ENCODE measurements at regions not wholly inside any gene's neighbourhood (a gene's known extent, or its start where the extent isn't known, plus 50 kb on each side); places are given as distances from the start of the nearest gene placed in this dataset.
"Not testable (repeated sequence)": the region's sequence is repeated elsewhere in the genome, so short reads cannot be mapped to it uniquely, and the experiment has no call there.

DNA sequence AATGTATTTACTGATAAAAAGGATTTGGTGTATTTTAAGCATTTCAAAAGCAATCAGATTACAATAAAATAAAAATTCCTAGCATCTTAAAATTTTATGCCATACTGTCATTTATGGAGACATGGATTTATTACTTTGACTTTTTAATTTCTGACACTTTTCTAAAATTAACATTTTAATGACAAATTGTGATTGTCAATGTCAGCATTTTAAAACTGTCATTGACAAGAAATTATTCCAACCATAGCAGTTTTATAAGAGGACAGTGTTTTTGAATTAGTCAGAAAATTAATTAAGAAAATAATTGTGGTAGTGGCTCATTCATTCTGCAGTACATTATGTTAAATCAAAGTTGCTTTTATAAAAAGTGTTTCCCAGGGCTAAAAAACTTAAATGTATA is 1954.4 kb downstream of the ARAP2 start:
- no peak overlapping the region for H3K9ac ChIP-seq (ENCODE audit: low read depth, low read length)
- H3K4me3 ChIP-seq (ENCODE audit: low read depth, low read length), result no peak overlapping the region
- H3K4me1 ChIP-seq (ENCODE audit: control insufficient read depth, insufficient read depth, low read length), result no peaks in the 10 kb centered on the region
- no peaks in the 10 kb centered on the region for H3K36me3 ChIP-seq (ENCODE audit: control insufficient read depth, insufficient read depth, low read length)
- H3K9me3 ChIP-seq (ENCODE audit: control insufficient read depth, insufficient read depth, low read length), result no peaks in the 10 kb centered on the region
- no peaks in the 10 kb centered on the region for H3K27me3 ChIP-seq (ENCODE audit: control insufficient read depth, insufficient read depth, low read length)

GRCh38 chr4:34293459-34293858 is 1950.9 kb downstream of the ARAP2 start:
- Histone ChIP-seq H3K27me3 (ENCODE audit: control insufficient read depth, insufficient read depth, low read length) (no peaks in the 10 kb centered on the region), H3K4me1 (ENCODE audit: control insufficient read depth, insufficient read depth, low read length) (no peaks in the 10 kb centered on the region), H3K36me3 (ENCODE audit: control insufficient read depth, insufficient read depth, low read length) (no peaks in the 10 kb centered on the region), H3K4me3 (ENCODE audit: low read depth, low read length) (no peak overlapping the region), H3K9me3 (ENCODE audit: control insufficient read depth, insufficient read depth, low read length) (no peaks in the 10 kb centered on the region), H3K9ac (ENCODE audit: low read depth, low read length) (no peak overlapping the region)

DNA sequence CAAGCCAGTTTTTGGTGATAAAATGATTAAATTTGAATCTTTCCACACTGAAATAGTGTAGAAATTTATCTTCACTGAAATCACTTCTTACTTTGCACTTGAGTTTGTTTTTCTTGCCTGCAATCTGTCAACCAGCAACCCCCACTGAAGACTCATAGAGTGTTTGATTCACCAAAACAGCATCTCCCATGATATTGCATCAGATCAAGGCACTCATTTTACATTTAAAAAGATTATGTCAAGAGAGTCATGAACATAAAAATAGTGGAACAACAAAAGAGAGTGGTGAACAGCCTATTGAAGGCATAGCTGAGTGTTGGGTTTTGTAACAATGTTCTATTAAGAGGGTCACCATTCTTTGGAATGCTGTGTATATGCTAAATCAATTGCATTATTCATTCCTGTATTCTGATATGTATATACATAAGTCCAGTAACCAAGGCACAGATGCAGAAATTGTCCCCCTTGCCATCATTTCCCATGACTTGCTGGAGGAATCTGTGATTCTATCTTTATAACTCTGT is 1934.9 kb downstream of the ARAP2 start:
- peaks cover 9% of the 10 kb centered on the region for H3K4me1 ChIP-seq (ENCODE audit: control insufficient read depth, insufficient read depth, low read length)
- no peaks in the 10 kb centered on the region for H3K9me3 ChIP-seq (ENCODE audit: control insufficient read depth, insufficient read depth, low read length)
- H3K4me3 ChIP-seq (ENCODE audit: low read depth, low read length), result no peak overlapping the region
- no peaks in the 10 kb centered on the region for H3K27me3 ChIP-seq (ENCODE audit: control insufficient read depth, insufficient read depth, low read length)
- H3K9ac ChIP-seq (ENCODE audit: low read depth, low read length), result no peak overlapping the region
- H3K36me3 ChIP-seq (ENCODE audit: control insufficient read depth, insufficient read depth, low read length), result no peaks in the 10 kb centered on the region

GRCh38 chr4:34318773-34319172 is 1925.5 kb downstream of the ARAP2 start:
- H3K27me3 ChIP-seq (ENCODE audit: control insufficient read depth, insufficient read depth, low read length), result no peaks in the 10 kb centered on the region
- no peaks in the 10 kb centered on the region for H3K9me3 ChIP-seq (ENCODE audit: control insufficient read depth, insufficient read depth, low read length)
- H3K4me1 ChIP-seq (ENCODE audit: control insufficient read depth, insufficient read depth, low read length), result no peaks in the 10 kb centered on the region
- H3K36me3 ChIP-seq (ENCODE audit: control insufficient read depth, insufficient read depth, low read length), result no peaks in the 10 kb centered on the region
- no peak overlapping the region for H3K9ac ChIP-seq (ENCODE audit: low read depth, low read length)
- no peak overlapping the region for H3K4me3 ChIP-seq (ENCODE audit: low read depth, low read length)

DNA sequence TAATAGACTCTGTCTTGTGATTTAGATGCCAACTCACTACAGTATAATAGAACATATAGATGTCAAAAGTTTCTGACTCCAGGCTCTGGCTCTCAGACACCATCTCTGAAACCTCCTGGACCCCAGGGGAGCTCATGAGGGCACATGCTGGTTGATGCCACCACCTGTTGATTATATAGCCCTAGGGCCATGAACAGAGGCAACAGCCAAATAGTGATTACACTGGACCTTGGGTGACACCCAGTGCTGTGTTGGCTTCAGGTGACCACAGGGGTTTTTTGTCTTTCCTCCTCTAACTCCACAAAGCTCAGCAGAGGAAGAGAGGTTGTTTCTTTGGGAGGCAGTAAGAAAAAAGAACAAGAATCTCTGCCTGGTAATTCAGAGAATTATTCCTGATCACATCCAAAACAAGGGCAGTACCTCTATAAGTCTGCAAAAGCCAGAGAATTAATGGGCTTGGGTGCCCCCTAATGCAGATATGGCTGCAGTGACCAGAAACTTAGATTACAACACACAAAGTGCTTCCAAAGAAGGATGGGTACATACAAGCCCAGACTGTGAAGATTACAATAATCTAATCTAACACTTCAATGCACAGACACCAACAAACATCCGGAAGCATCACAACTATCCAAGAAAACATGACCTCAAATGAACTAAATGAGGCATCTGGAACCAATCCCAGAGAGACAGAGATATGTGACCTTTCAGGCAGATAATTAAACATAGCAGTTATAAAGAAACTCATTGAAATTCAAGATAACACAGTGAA is 1920.6 kb downstream of the ARAP2 start:
- Histone ChIP-seq H3K9me3 (ENCODE audit: control insufficient read depth, insufficient read depth, low read length) (no peaks in the 10 kb centered on the region), H3K4me3 (ENCODE audit: low read depth, low read length) (no peak overlapping the region), H3K4me1 (ENCODE audit: control insufficient read depth, insufficient read depth, low read length) (no peaks in the 10 kb centered on the region), H3K36me3 (ENCODE audit: control insufficient read depth, insufficient read depth, low read length) (no peaks in the 10 kb centered on the region), H3K9ac (ENCODE audit: low read depth, low read length) (no peak overlapping the region), H3K27me3 (ENCODE audit: control insufficient read depth, insufficient read depth, low read length) (no peaks in the 10 kb centered on the region)

DNA sequence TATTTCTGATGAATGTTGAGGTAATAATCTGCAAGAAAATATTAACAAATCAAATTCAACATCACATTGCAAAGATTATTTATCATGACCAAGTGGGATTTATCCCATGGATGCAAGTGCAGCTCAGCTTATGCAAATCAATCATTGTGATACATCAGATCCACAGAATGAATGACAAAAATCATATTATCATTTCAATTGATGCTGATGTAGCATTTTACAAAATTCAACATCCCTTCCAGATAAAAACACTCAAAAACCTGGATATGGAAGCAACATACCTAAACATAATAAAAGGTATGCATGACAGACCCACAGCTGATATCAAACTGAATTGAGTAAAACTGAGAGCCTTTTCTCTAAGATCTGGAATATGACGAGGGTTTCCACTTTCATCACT is 1915.4 kb downstream of the ARAP2 start:
- no peaks in the 10 kb centered on the region for H3K27me3 ChIP-seq (ENCODE audit: control insufficient read depth, insufficient read depth, low read length)
- no peak overlapping the region for H3K9ac ChIP-seq (ENCODE audit: low read depth, low read length)
- no peaks in the 10 kb centered on the region for H3K9me3 ChIP-seq (ENCODE audit: control insufficient read depth, insufficient read depth, low read length)
- H3K36me3 ChIP-seq (ENCODE audit: control insufficient read depth, insufficient read depth, low read length), result no peaks in the 10 kb centered on the region
- H3K4me3 ChIP-seq (ENCODE audit: low read depth, low read length), result no peak overlapping the region
- peaks cover 3% of the 10 kb centered on the region for H3K4me1 ChIP-seq (ENCODE audit: control insufficient read depth, insufficient read depth, low read length)

- not testable (repeated sequence) for H3K9me3 ChIP-seq (ENCODE audit: control insufficient read depth, insufficient read depth, low read length); H3K9ac ChIP-seq (ENCODE audit: low read depth, low read length); H3K4me3 ChIP-seq (ENCODE audit: low read depth, low read length); H3K4me1 ChIP-seq (ENCODE audit: control insufficient read depth, insufficient read depth, low read length); H3K36me3 ChIP-seq (ENCODE audit: control insufficient read depth, insufficient read depth, low read length); H3K27me3 ChIP-seq (ENCODE audit: control insufficient read depth, insufficient read depth, low read length)
These were observed 1909.2 kb downstream of the ARAP2 start for GRCh38 chr4:34335156-34335555.

- not testable (repeated sequence) for H3K9me3 ChIP-seq (ENCODE audit: control insufficient read depth, insufficient read depth, low read length); H3K4me3 ChIP-seq (ENCODE audit: low read depth, low read length); H3K4me1 ChIP-seq (ENCODE audit: control insufficient read depth, insufficient read depth, low read length); H3K36me3 ChIP-seq (ENCODE audit: control insufficient read depth, insufficient read depth, low read length); H3K27me3 ChIP-seq (ENCODE audit: control insufficient read depth, insufficient read depth, low read length); H3K9ac ChIP-seq (ENCODE audit: low read depth, low read length)
These were observed 1908.8 kb downstream of the ARAP2 start for GRCh38 chr4:34335556-34335955.

DNA sequence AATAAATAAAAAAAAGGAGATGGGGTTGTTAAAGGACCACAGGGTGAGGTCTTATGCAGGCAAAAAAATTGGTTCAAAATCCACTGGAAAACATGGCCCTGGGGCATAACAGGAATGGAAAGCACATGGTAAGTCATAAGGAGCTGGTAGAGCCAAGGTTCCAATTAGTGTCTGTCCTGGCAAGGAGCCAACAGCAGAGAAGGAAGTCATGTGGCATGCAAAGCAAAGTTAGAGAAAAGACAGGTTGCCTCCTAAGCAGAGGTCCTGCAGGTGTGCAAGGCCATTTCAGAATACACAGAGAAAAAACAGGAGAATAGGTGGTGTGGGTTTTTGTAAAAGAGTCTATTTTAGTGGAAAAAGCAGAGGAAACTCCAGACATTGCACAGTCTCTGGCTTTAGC is 1881.7 kb downstream of the ARAP2 start:
- peaks cover 6% of the 10 kb centered on the region for H3K4me1 ChIP-seq (ENCODE audit: control insufficient read depth, insufficient read depth, low read length)
- no peaks in the 10 kb centered on the region for H3K36me3 ChIP-seq (ENCODE audit: control insufficient read depth, insufficient read depth, low read length)
- H3K27me3 ChIP-seq (ENCODE audit: control insufficient read depth, insufficient read depth, low read length), result no peaks in the 10 kb centered on the region
- no peak overlapping the region for H3K9ac ChIP-seq (ENCODE audit: low read depth, low read length)
- H3K9me3 ChIP-seq (ENCODE audit: control insufficient read depth, insufficient read depth, low read length), result no peaks in the 10 kb centered on the region
- no peak overlapping the region for H3K4me3 ChIP-seq (ENCODE audit: low read depth, low read length)

DNA sequence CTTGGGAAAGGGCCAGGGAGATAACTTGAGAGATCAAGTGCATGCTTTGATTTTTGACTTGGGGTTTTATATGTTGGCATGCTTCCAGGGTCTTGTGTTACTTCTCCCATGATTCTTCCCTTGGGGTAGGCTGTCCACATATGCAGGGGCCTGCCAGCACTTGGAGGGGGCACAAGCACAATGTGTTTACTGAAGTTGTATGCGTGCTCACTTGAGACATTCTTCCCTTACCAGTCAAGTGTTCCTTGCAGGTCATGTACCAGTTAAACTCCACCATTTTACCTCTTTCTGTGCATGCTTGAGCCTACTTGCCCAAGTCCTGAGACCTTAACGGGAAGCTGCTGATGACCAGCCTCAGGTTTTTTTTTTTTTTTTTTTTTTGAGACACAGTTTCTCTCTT is 1880.5 kb downstream of the ARAP2 start:
- Histone ChIP-seq H3K36me3 (ENCODE audit: control insufficient read depth, insufficient read depth, low read length) (no peaks in the 10 kb centered on the region), H3K9me3 (ENCODE audit: control insufficient read depth, insufficient read depth, low read length) (no peaks in the 10 kb centered on the region), H3K4me1 (ENCODE audit: control insufficient read depth, insufficient read depth, low read length) (peaks cover 6% of the 10 kb centered on the region), H3K27me3 (ENCODE audit: control insufficient read depth, insufficient read depth, low read length) (no peaks in the 10 kb centered on the region), H3K9ac (ENCODE audit: low read depth, low read length) (no peak overlapping the region), H3K4me3 (ENCODE audit: low read depth, low read length) (no peak overlapping the region)

DNA sequence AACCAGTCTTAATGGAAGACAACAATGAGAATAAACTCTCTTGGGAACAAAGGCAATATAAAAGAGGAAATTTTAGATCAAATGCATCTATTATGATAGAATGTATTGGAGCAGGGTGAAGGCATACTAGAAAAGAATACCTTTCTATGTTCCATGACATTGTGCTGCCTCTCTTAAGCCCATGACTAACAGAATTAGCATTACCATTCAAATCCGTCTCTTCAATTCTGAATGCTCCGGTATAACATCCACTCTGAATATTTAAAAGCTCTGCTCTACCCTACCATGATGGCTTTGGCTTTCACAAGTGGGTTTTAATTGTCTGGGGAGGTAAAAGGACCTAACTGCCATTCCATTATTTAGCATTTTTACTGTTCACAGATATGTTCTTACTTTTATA is 1878.4 kb downstream of the ARAP2 start:
- H3K4me1 ChIP-seq (ENCODE audit: control insufficient read depth, insufficient read depth, low read length), result peaks cover 6% of the 10 kb centered on the region
- no peaks in the 10 kb centered on the region for H3K27me3 ChIP-seq (ENCODE audit: control insufficient read depth, insufficient read depth, low read length)

GRCh38 chr4:34371676-34372075 is 1872.6 kb downstream of the ARAP2 start:
- no peaks in the 10 kb centered on the region for H3K4me1 ChIP-seq (ENCODE audit: control insufficient read depth, insufficient read depth, low read length)
- no peak overlapping the region for H3K9ac ChIP-seq (ENCODE audit: low read depth, low read length)
- no peaks in the 10 kb centered on the region for H3K36me3 ChIP-seq (ENCODE audit: control insufficient read depth, insufficient read depth, low read length)
- no peaks in the 10 kb centered on the region for H3K9me3 ChIP-seq (ENCODE audit: control insufficient read depth, insufficient read depth, low read length)
- no peak overlapping the region for H3K4me3 ChIP-seq (ENCODE audit: low read depth, low read length)
- no peaks in the 10 kb centered on the region for H3K27me3 ChIP-seq (ENCODE audit: control insufficient read depth, insufficient read depth, low read length)

More for the DNA sequence above, 1878.4 kb downstream of the ARAP2 start:
- no peaks in the 10 kb centered on the region for H3K9me3 ChIP-seq (ENCODE audit: control insufficient read depth, insufficient read depth, low read length)
- no peaks in the 10 kb centered on the region for H3K36me3 ChIP-seq (ENCODE audit: control insufficient read depth, insufficient read depth, low read length)
- no peak overlapping the region for H3K9ac ChIP-seq (ENCODE audit: low read depth, low read length)
- no peak overlapping the region for H3K4me3 ChIP-seq (ENCODE audit: low read depth, low read length)
